ENCODE measurements at regions not wholly inside any gene's neighbourhood (a gene's known extent, or its start where the extent isn't known, plus 50 kb on each side); places are given as distances from the start of the nearest gene placed in this dataset.
A peak's percentile ranks its signal among the peaks of the same experiment; 100 is the strongest.

- no peak overlapping the region for H3K9ac ChIP-seq (ENCODE audit: insufficient read depth, low read depth, low read length)
- H3K4me2 ChIP-seq (ENCODE audit: low read depth, low read length): no peak overlapping the region
- no peaks in the 10 kb centered on the region for H3K27me3 ChIP-seq (ENCODE audit: control insufficient read depth in 1 of 2, insufficient read depth in 2 of 2, low read length in 2 of 2)
- H3K4me3 ChIP-seq (replicated peaks in 1 of 3; ENCODE audit: insufficient read depth in 1 of 3, low read depth in 2 of 3, low read length in 3 of 3): no peak overlapping the region
- no peaks in the 10 kb centered on the region for H4K20me1 ChIP-seq (ENCODE audit: insufficient read depth, low read length)
- H3K36me3 ChIP-seq (replicated peaks in 1 of 2; ENCODE audit: control insufficient read depth in 1 of 2, insufficient read depth in 2 of 2, low read length in 2 of 2): no peaks in the 10 kb centered on the region
- ChIA-PET POLR2A (no interaction called here), CTCF (ENCODE audit: low intra/inter-chr PET ratio, low total read pairs) (no interaction called here)
- in situ Hi-C loops (cut with HindIII; ENCODE audit: extremely low pct_ligation_motif_present, low pct_unique_long_range_greater_than_20kb) (no loop called here), intact Hi-C loops (cut with micrococcal nuclease; ENCODE audit: unreplicated experiment) (no loop called here)
- WGBS (ENCODE audit: low lambda C conversion rate): 57% methylated on average over 3 of the region's 3 CpGs
- H3K27ac ChIP-seq (ENCODE audit: extremely low read length, insufficient read depth, low read length): no peak overlapping the region
- no peaks in the 10 kb centered on the region for H3K79me2 ChIP-seq (ENCODE audit: insufficient read depth, low read length)
- peak; percentile 12; the same call in 1 of the 3 replicates for ATAC-seq
- no TSS peak for BruUV-seq (replicated peaks)
- peaks cover 57% of the 10 kb centered on the region for H3K4me1 ChIP-seq (ENCODE audit: insufficient read depth, low read length)
- peak; percentile 62 for DNase-seq (ENCODE audit: low spot score)
- no peak for FAIRE-seq
- no peaks in the 10 kb centered on the region for H3K9me3 ChIP-seq (ENCODE audit: low read length)
- no peak overlapping the region for H2AFZ ChIP-seq (ENCODE audit: low read length)
- no peak for TF ChIP-seq ZNF670 (CRISPR knock-in tag; IDR thresholded peaks at IDR 0.05; ENCODE audit: borderline replicate concordance)
- no peak for TF ChIP-seq ZNF275 (CRISPR knock-in tag; IDR thresholded peaks at IDR 0.05; ENCODE audit: borderline replicate concordance)
- TF ChIP-seq HMG20A (CRISPR knock-in tag; IDR thresholded peaks at IDR 0.05; ENCODE audit: borderline replicate concordance): no peak
- no peak for TF ChIP-seq IKZF1 (IDR thresholded peaks at IDR 0.05)
- TF ChIP-seq ZC3H13 (CRISPR knock-in tag; IDR thresholded peaks at IDR 0.05): no peak
- TF ChIP-seq ELF4 (CRISPR knock-in tag; IDR thresholded peaks at IDR 0.05; ENCODE audit: borderline replicate concordance): no peak
- no peak for TF ChIP-seq MEIS1 (CRISPR knock-in tag; IDR thresholded peaks at IDR 0.05; ENCODE audit: borderline replicate concordance)
- TF ChIP-seq YY1 (IDR thresholded peaks at IDR 0.05; ENCODE audit: insufficient read depth, insufficient replicate concordance, low read depth, low read length): no peak
- TF ChIP-seq SNAPC2 (CRISPR knock-in tag; IDR thresholded peaks at IDR 0.05): no peak
- no peak for TF ChIP-seq SMYD3 (CRISPR knock-in tag; IDR thresholded peaks at IDR 0.05)
- no peak for TF ChIP-seq SOX13 (IDR thresholded peaks at IDR 0.05)
- TF ChIP-seq SOX13 (CRISPR knock-in tag; conservative IDR thresholded peaks at IDR 0.05 in 1 of 2, IDR thresholded peaks at IDR 0.05 in 1 of 2): peak in 1 of 2 experiments; percentile 61; a peak in 1 of 4 replicates
- TF ChIP-seq TEAD3 (CRISPR knock-in tag; optimal IDR thresholded peaks at IDR 0.05; ENCODE audit: borderline replicate concordance): peak; percentile 84
- no peak for TF ChIP-seq MYPOP (CRISPR knock-in tag; IDR thresholded peaks at IDR 0.05)
- peak; percentile 74 for TF ChIP-seq CEBPB (IDR thresholded peaks at IDR 0.05; ENCODE audit: borderline replicate concordance, low read depth, low read length)
- TF ChIP-seq TOE1 (CRISPR knock-in tag; IDR thresholded peaks at IDR 0.05): no peak
- no peak for TF ChIP-seq ZNF577 (CRISPR knock-in tag; IDR thresholded peaks at IDR 0.05; ENCODE audit: borderline replicate concordance, low read depth)
- no peak for TF ChIP-seq U2AF1 (optimal IDR thresholded peaks at IDR 0.05; ENCODE audit: low read depth, low read length)
- no peak for TF ChIP-seq RORA (CRISPR knock-in tag; IDR thresholded peaks at IDR 0.05)
- TF ChIP-seq FOXK2 (IDR thresholded peaks at IDR 0.05): no peak
Observed at GRCh38 chr6:47152666-47153403, 110.7 kb upstream of the ADGRF1 start.
